ENCODE measurements at regions not wholly inside any gene's neighbourhood (a gene's known extent, or its start where the extent isn't known, plus 50 kb on each side); places are given as distances from the start of the nearest gene placed in this dataset.
"Not testable (repeated sequence)": the region's sequence is repeated elsewhere in the genome, so short reads cannot be mapped to it uniquely, and the experiment has no call there.

DNA sequence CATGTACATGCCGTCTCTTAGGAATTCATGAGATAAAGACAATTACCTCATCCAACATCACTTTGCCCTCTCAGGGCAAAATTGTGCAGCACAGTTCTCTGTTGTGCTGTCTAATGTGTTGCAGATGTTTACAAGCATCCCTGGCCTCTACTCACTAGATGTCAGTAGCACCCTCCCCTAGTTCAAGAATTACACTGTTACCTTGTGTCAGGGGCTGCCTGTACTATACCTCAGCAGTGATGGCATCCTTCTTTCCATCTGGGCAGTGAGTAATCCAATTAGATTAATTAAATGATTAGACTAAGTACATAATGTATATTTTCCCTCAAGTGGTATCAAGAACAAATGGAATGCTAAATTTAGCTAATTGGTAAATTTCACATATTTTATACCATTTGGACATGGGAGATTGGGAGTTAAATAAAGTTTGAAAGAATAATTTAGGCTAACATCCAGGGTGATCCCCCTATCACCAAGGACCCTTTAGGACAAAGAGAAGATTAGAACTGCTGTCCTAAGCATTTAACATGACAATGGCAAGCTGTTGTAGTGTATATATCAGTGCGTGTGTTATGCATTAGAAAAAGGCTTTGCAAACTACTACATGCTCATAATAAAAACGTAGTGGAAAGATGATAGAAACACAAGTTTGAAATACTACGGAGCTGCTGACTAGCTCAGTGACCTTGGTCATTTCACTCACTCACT lies 727.0 kb downstream of the TRIB2 start:
- peak; percentile 59 for TF ChIP-seq RAD21 (IDR thresholded peaks at IDR 0.05; ENCODE audit: insufficient read depth, low read depth, low read length)
- TF ChIP-seq, protein P1, sequence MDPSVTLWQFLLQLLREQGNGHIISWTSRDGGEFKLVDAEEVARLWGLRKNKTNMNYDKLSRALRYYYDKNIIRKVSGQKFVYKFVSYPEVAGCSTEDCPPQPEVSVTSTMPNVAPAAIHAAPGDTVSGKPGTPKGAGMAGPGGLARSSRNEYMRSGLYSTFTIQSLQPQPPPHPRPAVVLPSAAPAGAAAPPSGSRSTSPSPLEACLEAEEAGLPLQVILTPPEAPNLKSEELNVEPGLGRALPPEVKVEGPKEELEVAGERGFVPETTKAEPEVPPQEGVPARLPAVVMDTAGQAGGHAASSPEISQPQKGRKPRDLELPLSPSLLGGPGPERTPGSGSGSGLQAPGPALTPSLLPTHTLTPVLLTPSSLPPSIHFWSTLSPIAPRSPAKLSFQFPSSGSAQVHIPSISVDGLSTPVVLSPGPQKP (IDR thresholded peaks at IDR 0.05; ENCODE audit: low read depth, low read length) = not testable (repeated sequence)
- TF ChIP-seq EGR1 (IDR thresholded peaks at IDR 0.05; ENCODE audit: borderline replicate concordance in 1 of 2, low read depth in 2 of 2, low read length in 2 of 2); POLR2A (IDR thresholded peaks at IDR 0.05; ENCODE audit: low read depth, low read length); CBX3 (IDR thresholded peaks at IDR 0.05; ENCODE audit: borderline replicate concordance, low read depth): not testable (repeated sequence)
- TF ChIP-seq, protein P2, sequence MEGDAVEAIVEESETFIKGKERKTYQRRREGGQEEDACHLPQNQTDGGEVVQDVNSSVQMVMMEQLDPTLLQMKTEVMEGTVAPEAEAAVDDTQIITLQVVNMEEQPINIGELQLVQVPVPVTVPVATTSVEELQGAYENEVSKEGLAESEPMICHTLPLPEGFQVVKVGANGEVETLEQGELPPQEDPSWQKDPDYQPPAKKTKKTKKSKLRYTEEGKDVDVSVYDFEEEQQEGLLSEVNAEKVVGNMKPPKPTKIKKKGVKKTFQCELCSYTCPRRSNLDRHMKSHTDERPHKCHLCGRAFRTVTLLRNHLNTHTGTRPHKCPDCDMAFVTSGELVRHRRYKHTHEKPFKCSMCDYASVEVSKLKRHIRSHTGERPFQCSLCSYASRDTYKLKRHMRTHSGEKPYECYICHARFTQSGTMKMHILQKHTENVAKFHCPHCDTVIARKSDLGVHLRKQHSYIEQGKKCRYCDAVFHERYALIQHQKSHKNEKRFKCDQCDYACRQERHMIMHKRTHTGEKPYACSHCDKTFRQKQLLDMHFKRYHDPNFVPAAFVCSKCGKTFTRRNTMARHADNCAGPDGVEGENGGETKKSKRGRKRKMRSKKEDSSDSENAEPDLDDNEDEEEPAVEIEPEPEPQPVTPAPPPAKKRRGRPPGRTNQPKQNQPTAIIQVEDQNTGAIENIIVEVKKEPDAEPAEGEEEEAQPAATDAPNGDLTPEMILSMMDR (IDR thresholded peaks at IDR 0.05 in 2 of 3, conservative IDR thresholded peaks at IDR 0.05 in 1 of 3; ENCODE audit: control insufficient read depth in 2 of 3, extremely low read depth in 1 of 3, insufficient read depth in 1 of 3, low read depth in 3 of 3, low read length in 3 of 3) = peak in 1 of 3 experiments; percentile 21; a peak in 2 of 6 replicates
